LNCaP clone FGC (cell line): ENCODE measurements at regions not wholly inside any gene's neighbourhood (a gene's known extent, or its start where the extent isn't known, plus 50 kb on each side); places are given as distances from the start of the nearest gene placed in this dataset.

Experiments
- DNase-seq: peaks from one replicate; pipeline ENCODE4 v3.0.0-alpha.2; 2011; ENCODE audit warnings: low read depth
- H3K4me3 ChIP-seq: 2 replicates; pipeline ENCODE4 v1.5.1; 2011; ENCODE audit warnings: mild to moderate bottlenecking, low read depth, low read length, control low read depth
- TF ChIP-seq, protein P1 (sequence below): IDR thresholded peaks from 2 replicates; pipeline ENCODE4 v1.5.1; 2012; ENCODE audit warnings: mild to moderate bottlenecking; ENCODE audit not compliant: control insufficient read depth, insufficient read depth; ENCODE audit errors: extremely low read depth

DNA sequence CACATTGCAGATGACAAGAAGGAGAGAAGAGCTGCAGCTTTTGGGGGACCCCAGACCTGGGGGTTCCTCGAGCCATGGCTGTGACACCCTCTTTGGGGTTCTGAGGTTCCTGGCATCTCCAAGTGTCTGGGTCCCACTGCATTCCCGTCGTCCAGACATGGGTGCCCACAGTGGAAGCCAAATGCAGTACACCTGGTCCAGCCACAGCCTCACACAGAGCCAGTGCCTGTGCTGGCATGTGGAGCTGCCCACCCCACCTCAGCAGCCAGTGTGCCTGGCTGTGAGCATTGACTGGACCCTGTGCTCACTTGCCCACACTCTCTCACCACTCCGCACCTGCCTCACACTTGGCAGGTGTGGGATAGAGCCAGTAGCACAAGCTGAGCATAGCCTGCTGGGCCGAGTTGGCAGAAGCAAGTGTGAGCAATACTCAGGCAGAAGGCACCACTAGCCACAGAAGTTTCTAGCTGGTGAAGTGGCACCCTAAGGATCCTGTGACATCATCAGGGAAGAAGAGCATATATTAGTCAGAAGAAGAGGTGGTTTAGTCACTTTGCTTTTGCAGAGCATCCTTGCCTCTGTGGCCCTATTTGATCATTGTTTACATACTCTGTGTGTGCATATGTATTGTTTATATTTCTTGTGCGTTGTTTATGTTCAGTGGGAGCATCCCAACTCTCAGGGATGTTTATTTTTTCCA lies 65.0 kb upstream of the MAGEB2 start:
- TF ChIP-seq, protein P1, sequence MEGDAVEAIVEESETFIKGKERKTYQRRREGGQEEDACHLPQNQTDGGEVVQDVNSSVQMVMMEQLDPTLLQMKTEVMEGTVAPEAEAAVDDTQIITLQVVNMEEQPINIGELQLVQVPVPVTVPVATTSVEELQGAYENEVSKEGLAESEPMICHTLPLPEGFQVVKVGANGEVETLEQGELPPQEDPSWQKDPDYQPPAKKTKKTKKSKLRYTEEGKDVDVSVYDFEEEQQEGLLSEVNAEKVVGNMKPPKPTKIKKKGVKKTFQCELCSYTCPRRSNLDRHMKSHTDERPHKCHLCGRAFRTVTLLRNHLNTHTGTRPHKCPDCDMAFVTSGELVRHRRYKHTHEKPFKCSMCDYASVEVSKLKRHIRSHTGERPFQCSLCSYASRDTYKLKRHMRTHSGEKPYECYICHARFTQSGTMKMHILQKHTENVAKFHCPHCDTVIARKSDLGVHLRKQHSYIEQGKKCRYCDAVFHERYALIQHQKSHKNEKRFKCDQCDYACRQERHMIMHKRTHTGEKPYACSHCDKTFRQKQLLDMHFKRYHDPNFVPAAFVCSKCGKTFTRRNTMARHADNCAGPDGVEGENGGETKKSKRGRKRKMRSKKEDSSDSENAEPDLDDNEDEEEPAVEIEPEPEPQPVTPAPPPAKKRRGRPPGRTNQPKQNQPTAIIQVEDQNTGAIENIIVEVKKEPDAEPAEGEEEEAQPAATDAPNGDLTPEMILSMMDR = no peak
- no peak for DNase-seq
- H3K4me3 ChIP-seq = no peak overlapping the region

DNA sequence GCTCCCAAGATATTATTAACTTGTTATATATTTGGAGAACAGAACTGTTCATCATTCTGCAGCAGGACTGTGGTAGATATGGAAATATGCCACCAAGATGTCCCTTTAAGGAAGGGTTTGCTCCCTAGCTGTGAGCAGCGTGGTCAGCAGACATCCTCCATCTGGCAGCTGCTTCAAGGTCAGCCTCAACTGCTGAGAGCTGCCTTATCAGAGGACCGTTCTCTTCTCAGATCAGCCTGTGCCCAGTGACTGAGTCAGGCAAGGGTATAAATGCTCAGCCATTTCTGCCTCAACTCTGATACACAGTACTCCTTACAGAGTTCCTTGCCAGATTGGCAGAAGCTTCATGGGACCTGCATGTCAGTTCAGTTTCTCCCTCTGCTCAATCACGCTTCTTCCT lies 63.4 kb upstream of the MAGEB2 start:
- no peak for DNase-seq
- H3K4me3 ChIP-seq = no peak overlapping the region
- TF ChIP-seq, protein P1 = no peak

DNA sequence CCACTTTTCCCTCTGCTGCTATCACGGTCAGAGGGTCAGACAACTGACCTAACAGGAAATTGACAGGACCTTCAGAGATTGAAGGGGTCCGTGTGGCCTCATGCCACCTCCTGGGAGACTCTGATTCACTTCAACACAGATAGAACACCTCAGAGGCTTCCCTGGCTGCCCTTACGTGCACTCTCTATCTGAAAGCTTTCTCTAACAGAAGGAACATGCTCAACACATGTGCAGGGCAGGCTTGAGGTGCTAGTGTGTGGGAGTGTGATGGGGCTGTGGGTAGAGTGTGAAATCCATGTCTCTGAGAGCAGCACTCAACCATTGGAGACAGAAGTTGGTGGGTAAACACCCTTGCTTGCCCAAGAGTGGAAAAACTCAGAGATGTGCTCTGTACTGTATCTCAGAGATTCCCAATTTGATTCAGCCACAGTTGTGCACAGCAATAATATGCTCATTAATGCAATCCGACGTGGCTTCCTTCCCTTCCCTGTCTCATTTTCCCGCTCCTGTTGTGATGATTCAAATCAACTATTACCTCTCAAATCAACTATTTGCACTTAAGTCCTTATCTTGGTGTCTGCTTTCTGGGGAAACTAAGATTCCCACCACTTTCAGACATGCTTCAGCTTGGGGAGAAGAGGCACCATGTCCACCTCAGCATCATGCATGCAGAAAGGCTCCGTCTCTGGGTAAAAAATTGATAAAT lies 62.0 kb upstream of the MAGEB2 start:
- TF ChIP-seq, protein P1 = no peak
- no peak overlapping the region for H3K4me3 ChIP-seq
- DNase-seq = no peak

DNA sequence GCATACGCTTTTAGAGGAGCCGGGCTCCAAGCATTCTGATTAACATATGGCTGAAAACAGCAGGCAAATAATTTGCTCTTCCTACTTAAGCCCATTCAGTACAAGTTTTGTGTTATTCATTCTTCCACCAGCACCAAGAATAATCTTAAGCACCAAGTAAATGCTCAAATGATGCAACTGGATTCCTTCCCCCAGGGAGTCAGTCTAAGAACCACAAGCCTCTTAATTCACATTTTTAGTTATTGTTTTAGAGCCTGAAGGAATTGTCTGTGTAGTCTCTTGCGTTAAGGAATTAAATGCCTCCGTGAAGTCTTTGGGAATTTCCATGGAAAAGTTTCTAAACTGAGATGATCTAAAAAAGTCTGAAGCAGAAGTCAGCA lies 61.5 kb upstream of the MAGEB2 start:
- TF ChIP-seq, protein P1 = no peak
- H3K4me3 ChIP-seq = no peak overlapping the region
- no peak for DNase-seq

DNA sequence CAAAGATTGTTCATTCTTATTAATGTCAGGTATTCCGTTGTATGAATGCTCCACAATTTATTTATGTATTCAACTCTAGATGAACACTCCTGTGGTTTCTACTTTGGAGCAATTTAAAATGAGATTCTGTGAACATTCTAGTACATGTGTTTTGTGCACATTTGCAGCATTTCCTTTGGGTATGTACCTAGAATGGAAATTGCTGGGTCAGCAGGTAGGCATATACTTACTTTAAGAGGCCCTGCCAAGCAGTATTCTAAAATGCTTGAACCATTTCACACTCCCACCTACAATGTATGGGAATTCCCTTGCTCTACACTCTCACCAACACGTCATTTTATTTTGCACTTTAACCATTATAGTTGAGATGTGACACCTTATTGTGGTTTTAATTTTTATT lies 59.4 kb upstream of the MAGEB2 start:
- no peak for DNase-seq
- TF ChIP-seq, protein P1 = no peak
- H3K4me3 ChIP-seq = no peak overlapping the region

DNA sequence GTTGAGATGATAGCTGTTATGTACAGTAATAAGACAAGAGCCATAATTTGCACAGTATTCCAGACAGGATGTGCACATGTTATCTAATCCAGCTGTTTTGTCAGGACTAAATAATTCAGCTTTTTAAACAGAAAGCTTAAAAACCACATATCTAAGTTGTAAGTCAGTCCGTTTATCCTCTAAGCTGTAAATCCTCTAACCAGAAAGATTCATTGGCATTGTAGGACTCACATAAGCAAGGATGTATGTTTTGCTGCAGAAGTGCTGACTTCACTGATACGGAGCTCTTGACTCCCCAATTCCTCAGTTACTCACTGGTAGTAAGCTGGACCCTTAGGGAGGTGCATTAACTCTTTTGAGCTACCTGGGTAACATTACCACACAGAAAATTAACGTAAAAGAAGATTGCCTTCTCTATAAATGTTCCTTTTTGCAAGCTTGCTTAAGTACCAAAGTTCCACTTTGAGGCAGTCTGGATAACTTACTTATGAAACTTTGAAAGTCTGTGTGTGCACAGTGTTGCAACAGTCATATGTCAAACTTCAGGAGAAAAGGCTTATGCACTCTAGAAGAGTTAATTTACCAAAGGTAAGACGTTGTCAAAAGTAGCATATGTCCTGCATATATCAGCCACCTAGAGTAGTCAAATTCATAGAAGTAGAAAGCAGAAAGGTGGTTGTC lies 58.3 kb upstream of the MAGEB2 start:
- TF ChIP-seq, protein P1 = no peak
- DNase-seq = no peak
- no peak overlapping the region for H3K4me3 ChIP-seq
